Choroid plexus epithelial cell (primary cell): ENCODE measurements at regions not wholly inside any gene's neighbourhood (a gene's known extent, or its start where the extent isn't known, plus 50 kb on each side); places are given as distances from the start of the nearest gene placed in this dataset.

Source experiments
- DNase-seq: peaks from one replicate; pipeline ENCODE4 v3.0.0-alpha.2; 2010; ENCODE audit warnings: low read depth
- H3K4me3 ChIP-seq: 2 replicates; pipeline ENCODE4 v1.5.1; 2011; ENCODE audit warnings: low read depth, mild to moderate bottlenecking, control low read depth, low read length, moderate library complexity
- CTCF ChIP-seq: conservative IDR thresholded peaks from 2 replicates; pipeline ENCODE4 v1.5.1; 2011; ENCODE audit warnings: low read depth, mild to moderate bottlenecking, control low read depth, inconsistent platforms, low read length, moderate library complexity

GRCh38 chr13:89806594-89806993 lies 1540.9 kb upstream of the MIR17HG start:
- no peak for TF ChIP-seq CTCF
- no peak for DNase-seq
- H3K4me3 ChIP-seq, result no peak overlapping the region

DNA sequence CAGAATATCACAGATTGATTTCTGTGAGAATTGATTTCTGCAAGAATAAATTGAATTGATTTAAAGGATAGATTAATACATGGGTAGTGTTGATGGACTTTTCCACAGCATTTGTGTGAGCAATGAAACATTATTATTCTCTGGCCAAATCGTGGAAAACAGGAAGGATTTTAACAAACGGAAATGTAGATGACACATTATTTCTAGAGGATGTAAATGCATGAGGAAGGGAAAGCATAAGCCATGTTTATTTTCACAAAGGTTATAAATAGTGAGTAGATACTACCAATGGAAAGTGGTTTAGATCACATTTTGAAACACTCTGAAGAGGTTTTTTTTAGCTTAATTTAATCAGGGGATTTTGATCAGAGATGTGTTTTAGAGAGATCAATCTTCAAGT lies 1534.6 kb upstream of the MIR17HG start:
- DNase-seq, result no peak
- no peak overlapping the region for H3K4me3 ChIP-seq
- no peak for TF ChIP-seq CTCF

GRCh38 chr13:89816404-89816803 lies 1531.1 kb upstream of the MIR17HG start:
- H3K4me3 ChIP-seq, result no peak overlapping the region
- no peak for DNase-seq
- TF ChIP-seq CTCF, result no peak

DNA sequence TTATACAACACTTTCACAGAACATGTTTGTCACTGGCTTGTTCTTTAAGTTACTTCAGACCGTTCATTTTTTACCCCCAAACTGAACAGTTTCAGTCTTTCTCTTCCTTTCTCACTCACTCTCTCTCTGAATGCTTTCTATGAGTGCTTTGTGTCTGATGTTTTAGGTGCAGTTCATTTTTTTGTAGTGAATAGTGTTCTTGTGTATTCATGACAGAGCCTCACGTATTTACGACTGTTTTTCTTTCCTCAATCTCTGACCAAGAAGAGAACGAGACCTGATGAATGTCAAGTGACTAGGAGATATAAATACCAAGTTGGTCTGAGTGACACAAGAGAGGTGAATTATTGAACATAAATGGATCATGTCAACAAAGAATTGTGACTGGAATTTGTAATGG lies 1525.0 kb upstream of the MIR17HG start:
- no peak for TF ChIP-seq CTCF
- DNase-seq, result no peak
- H3K4me3 ChIP-seq, result no peak overlapping the region

GRCh38 chr13:89827552-89827951 lies 1519.9 kb upstream of the MIR17HG start:
- peak; percentile 15 for DNase-seq
- TF ChIP-seq CTCF, result no peak
- H3K4me3 ChIP-seq, result no peak overlapping the region

- TF ChIP-seq CTCF, result no peak
- no peak for DNase-seq
- no peak overlapping the region for H3K4me3 ChIP-seq
Observed at GRCh38 chr13:89828506-89828905, 1519.0 kb upstream of the MIR17HG start.

- no peak for TF ChIP-seq CTCF
- H3K4me3 ChIP-seq, result no peak overlapping the region
- no peak for DNase-seq
Observed at GRCh38 chr13:89831157-89831556, 1516.3 kb upstream of the MIR17HG start.
